Putamen (tissue), 1 donor: ENCODE measurements at regions not wholly inside any gene's neighbourhood (a gene's known extent, or its start where the extent isn't known, plus 50 kb on each side); places are given as distances from the start of the nearest gene placed in this dataset.

Experiments
- DNase-seq: peaks from one replicate; pipeline ENCODE4 v3.0.0-alpha.2; 2016; ENCODE audit warnings: low spot score

DNA sequence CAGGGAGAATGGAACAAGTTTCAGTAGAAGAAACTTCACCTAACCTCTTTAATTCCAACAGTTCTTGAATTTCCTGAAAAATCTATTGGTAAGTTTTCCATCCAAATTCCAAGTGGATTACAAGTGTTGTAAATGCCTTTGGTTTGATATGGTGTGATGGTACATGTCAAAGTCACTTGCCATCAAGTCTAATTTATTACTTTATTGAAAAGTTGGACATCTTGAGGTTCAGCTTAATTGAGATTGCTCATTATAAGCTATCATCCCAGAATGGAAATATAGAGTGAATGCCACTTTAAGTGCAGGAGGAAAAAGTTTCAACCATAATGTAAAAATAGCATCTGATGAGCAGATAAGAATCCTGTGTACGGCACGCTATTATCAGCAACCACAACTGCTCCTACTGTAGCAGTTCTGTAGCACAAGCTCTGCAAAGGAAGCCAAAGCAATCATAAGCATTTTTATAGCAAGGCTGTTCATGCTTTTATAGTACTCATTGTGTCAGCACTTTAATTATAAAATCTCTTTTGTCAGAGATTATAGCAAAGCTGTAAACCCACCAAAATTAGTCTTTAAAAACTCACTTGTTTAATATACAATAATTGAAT lies 991.8 kb upstream of the PHF14 start:
- DNase-seq = no peak

DNA sequence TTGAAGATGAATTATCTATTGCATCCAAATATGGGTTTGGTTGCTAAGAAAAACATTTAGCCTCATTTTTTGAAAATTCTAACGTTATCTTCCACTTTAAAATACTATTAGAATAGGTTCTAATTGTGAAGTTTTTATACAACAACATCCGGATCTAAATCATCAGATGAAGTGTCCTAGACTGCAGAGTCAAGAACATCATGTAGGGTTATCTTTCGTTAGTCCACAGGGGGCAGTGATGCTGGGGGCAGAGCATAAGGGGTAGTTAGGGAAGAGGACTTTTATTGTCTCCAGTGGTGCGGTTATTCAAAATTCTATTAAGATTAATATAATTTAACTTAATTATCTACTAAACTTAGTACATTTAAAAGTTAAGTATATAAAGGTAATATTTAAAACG lies 990.6 kb upstream of the PHF14 start:
- DNase-seq = no peak

DNA sequence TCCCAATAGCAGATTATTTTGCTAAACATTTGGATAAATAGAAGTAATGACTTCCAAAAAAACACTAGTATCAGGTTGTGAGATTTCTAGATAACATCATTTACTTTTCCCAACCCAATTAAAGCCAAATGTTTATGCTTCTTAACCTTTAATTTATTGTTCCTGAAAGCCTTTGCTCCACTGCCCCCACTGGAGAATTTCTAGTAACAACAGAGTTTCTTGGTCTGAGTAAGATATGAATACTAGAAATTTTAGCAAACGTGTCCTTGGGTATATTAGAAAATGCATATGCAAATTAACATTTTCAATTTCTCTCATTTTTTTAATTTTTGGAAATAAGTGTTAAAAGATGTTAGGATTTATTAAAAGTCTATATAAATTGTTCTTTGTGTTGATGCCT lies 958.0 kb upstream of the PHF14 start:
- no peak for DNase-seq

- DNase-seq = no peak
These were observed 951.2 kb upstream of the PHF14 start for GRCh38 chr7:10022480-10022879.

DNA sequence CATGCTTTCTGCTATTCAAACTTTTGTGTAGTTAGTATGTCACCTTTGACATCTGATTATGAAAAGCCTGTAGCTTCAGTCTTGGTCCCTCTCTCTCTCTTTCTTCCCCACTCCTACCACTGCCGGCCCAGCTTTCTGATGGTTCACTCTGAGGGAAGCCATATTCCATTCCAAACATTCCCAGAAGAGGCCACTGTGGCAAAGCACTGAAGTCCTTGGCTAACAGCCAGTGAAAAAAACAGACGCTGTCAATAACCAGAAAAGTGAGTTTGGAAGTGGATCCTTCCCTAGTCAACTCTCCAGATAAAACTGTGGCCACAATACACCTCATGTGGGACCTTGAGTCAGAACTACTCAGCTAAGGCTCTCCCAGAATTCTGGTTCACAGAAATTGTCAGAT lies 950.7 kb upstream of the PHF14 start:
- DNase-seq = peak; percentile 33

GRCh38 chr7:10034843-10035556 lies 938.7 kb upstream of the PHF14 start:
- no peak for DNase-seq

DNA sequence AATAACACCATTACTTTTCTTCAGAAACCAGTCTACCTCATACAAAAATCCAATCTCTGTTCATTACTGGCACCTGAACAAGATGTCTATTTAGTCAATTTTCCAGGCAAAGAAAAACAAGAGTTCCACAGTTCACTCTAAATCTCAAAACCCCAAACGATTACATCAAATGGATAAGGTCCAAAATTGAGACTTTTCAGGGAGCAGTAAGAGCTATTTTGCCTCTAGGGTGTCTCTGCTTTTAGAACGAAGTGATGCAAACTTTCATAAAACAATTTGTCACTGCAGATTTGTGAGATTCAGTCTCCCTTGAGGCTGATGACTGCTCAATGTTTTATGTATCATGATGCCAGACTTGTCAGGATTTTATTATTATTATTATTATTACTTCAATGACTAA lies 937.0 kb upstream of the PHF14 start:
- DNase-seq = no peak

DNA sequence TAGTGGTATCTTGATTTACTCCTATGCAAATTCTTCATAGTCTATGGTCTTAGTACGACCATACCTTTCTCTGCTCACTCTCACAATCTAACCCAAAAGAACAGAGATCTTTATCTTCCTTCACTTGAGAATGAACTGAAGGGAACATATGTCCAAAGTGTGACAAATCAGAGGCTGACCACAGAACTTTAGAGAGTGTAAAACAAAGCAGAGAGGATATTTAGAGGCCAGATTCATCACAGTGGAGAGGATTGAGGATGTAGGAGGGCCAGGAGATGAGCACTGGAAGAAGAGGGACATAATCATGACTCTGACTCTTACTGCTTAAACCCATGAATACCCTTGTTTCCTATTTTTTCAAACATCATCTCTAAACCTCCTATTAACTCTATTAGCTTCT lies 935.3 kb upstream of the PHF14 start:
- DNase-seq = no peak

- DNase-seq = no peak
These were observed 933.0 kb upstream of the PHF14 start for GRCh38 chr7:10040674-10041073.

DNA sequence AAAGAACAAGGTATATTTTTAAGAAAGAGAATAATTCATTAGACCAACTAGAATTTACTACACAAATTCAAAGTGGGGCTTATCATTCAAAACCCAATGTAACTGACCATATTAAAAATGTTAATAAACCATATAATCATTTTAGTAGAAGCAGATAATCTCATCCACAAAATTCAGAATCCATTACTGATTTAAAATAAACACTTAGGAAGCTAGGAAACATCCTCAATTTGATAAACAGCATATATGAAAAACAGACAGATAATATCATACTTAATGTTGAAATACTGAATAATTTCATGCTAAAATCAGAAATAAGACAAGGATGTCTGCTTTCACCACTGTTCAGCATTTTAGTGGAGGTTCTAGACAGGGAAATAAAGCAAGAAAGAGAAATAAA lies 902.8 kb upstream of the PHF14 start:
- DNase-seq = no peak

- DNase-seq = peak; percentile 43
These were observed 897.8 kb upstream of the PHF14 start for GRCh38 chr7:10075866-10076265.

GRCh38 chr7:10076660-10077300 lies 896.9 kb upstream of the PHF14 start:
- no peak for DNase-seq

DNA sequence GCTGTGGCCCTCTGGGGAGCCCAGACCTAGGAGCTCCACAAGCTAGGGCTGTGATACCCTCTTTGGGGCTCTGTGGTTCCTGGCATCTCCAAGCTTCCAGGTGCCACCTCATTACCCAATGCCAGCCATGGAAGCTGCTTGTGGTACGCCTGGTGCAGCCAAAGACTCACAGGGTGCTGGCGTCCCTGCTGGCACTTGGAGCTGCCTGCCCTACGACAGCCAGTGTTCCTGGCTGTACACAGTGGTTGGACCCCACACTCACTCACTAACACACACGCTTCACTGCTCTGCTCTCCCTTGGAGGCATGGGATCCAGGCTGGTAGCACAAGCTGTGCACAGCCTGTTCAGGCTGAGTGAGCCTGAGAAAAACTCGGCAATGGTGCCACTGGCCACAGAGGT lies 894.1 kb upstream of the PHF14 start:
- DNase-seq = no peak

DNA sequence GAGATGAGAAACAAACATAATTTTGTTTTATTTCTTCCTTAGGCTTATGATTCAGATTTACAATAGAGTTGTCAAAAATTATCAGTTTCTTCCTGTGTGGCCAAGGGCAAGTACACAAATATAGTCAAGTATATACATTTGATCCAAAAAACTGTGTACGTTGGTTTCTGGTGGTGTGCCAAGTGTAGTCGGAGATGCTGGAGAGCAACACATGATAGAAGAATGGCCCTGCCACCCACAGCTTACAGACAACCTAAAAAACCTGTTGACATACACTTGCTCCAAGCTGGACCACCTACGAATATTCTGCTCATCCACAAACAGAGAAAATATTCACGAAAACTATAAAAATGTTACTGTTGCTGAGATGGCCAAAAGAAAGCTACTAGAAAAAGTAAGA lies 890.8 kb upstream of the PHF14 start:
- DNase-seq = no peak

GRCh38 chr7:10083766-10084165 lies 889.9 kb upstream of the PHF14 start:
- DNase-seq = no peak

DNA sequence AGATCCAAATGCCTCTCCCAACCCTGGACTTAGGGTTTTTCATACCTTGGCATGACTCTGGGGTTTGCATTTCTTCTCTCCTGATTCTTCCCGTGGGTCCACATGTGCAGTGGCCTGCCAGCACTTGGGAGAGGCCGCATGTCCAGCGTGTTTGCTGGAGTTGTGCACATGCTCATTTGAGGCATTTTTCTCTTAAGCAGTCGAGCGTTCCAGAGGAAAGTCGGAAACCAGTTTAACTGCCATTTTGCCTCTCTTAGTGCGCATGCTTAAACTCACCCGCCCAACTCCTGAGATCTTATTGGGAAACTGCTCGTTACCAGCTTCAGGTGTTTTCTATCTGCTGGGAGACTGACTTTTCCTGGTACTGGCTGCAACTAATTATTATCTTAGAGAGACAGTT lies 888.4 kb upstream of the PHF14 start:
- no peak for DNase-seq

GRCh38 chr7:10100572-10100971 lies 873.1 kb upstream of the PHF14 start:
- DNase-seq = no peak

DNA sequence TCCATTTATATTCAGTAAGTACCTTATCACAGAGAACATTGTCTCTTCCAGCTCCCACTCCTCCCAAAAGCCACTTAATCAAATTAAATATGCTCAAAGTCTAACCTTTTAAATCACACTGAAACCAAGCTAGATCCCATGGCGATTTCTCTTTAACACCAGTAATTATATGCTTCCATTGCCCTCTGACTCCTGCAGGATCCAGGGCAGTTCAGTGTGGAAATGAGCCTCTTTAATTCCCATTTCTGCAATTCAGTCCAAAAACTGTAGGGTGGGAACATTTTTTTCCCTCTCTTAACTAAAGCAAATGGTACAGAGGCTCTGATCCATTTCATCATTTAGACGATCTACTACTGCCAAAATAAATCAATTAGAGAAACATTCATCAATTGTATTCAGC lies 872.3 kb upstream of the PHF14 start:
- no peak for DNase-seq

DNA sequence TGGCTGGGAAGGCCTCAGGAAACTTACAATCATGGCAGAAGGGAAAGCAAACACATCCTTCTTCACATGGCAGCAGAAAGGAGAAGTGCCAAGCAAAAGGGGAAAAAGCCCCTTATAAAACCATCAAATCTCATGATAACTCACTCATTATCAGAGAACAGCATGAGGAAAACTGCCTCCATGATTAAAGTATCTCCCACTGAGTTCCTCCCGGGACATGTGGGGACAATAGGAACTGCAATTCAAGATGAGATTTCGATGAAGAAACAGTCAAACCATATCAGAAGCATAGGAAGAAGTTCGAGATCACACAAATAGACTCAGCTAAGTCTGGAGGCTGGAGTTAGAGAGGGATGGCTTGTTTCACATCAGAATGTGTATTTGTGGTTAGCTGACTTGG lies 869.4 kb upstream of the PHF14 start:
- DNase-seq = no peak

DNA sequence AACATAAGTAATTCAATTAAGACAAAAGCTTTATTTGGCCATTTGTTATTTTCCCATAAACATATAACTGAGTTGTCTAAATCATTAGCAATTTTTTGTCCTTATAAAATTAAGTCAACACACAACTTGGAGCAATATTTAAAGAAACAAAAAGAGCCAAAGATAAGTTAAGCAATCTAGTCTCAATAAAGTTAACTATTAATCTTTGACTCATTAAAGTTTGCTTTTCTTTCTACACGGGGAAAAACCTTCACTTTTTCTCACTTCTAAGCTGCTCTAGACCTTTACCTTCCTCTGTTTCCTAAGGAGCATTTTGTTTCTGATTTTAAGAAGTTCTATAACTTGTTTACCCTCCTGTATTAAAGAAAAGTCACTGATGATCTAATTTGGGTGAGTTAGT lies 867.1 kb upstream of the PHF14 start:
- DNase-seq = no peak

- DNase-seq = no peak
These were observed 857.2 kb upstream of the PHF14 start for GRCh38 chr7:10116511-10116910.

GRCh38 chr7:10117815-10118214 lies 855.9 kb upstream of the PHF14 start:
- no peak for DNase-seq

GRCh38 chr7:10120936-10121335 lies 852.7 kb upstream of the PHF14 start:
- DNase-seq = peak; percentile 21

- DNase-seq = peak; percentile 62
These were observed 852.0 kb upstream of the PHF14 start for GRCh38 chr7:10121631-10122030.
